Trophoblast cell (in vitro differentiated cells and primary cell): ENCODE measurements at regions not wholly inside any gene's neighbourhood (a gene's known extent, or its start where the extent isn't known, plus 50 kb on each side); places are given as distances from the start of the nearest gene placed in this dataset.

Experiments
- DNase-seq, 2 donors: peaks; one replicate each; pipeline ENCODE4 v3.0.0-alpha.2; 2016
- H2AFZ ChIP-seq: 2 replicates; pipeline ENCODE4 v1.6.1; 2013; ENCODE audit warnings: low read length, moderate library complexity, mild to moderate bottlenecking; ENCODE audit not compliant: insufficient read depth, poor library complexity
- H2AK5ac ChIP-seq: 2 replicates; pipeline ENCODE4 v1.6.1; 2013; ENCODE audit warnings: mild to moderate bottlenecking, low read length
- H2BK120ac ChIP-seq: 2 replicates; pipeline ENCODE4 v1.6.1; 2013; ENCODE audit warnings: low read length, mild to moderate bottlenecking, moderate library complexity; ENCODE audit not compliant: insufficient read depth, poor library complexity
- H2BK12ac ChIP-seq: 2 replicates; pipeline ENCODE4 v1.6.1; 2013; ENCODE audit warnings: mild to moderate bottlenecking, low read length, moderate library complexity
- H2BK5ac ChIP-seq: 2 replicates; pipeline ENCODE4 v1.6.1; 2013; ENCODE audit warnings: low read length, low read depth, moderate library complexity, mild to moderate bottlenecking; ENCODE audit not compliant: poor library complexity
- H3K14ac ChIP-seq: 2 replicates; pipeline ENCODE4 v1.6.1; 2013; ENCODE audit warnings: mild to moderate bottlenecking, low read length
- H3K18ac ChIP-seq: 2 replicates; pipeline ENCODE4 v1.6.1; 2013; ENCODE audit warnings: mild to moderate bottlenecking, low read length
- H3K23ac ChIP-seq: 2 replicates; pipeline ENCODE4 v1.6.1; 2013; ENCODE audit warnings: low read length
- H3K27ac ChIP-seq: 2 replicates; pipeline ENCODE4 v1.5.1; 2013; ENCODE audit warnings: low read depth, mild to moderate bottlenecking, inconsistent platforms, low read length, moderate library complexity
- H3K27me3 ChIP-seq: 2 replicates; pipeline ENCODE4 v1.6.1; 2013; ENCODE audit warnings: inconsistent platforms, mild to moderate bottlenecking, low read length, moderate library complexity; ENCODE audit not compliant: insufficient read depth
- H3K36me3 ChIP-seq, 2 experiments: 1 replicate in 1 of 2; 2 replicates in 1 of 2; pipeline ENCODE4 v1.6.1; 2013; ENCODE audit warnings: low read length in 2 of 2, mild to moderate bottlenecking in 2 of 2, moderate library complexity in 1 of 2; ENCODE audit not compliant: insufficient read depth in 2 of 2, control insufficient read depth in 1 of 2
- H3K4ac ChIP-seq: 2 replicates; pipeline ENCODE4 v1.6.1; 2013; ENCODE audit warnings: low read depth, mild to moderate bottlenecking, low read length, moderate library complexity
- H3K4me1 ChIP-seq, 2 experiments: 1 replicate in 1 of 2; 2 replicates in 1 of 2; pipeline ENCODE4 v1.6.1; 2013; ENCODE audit warnings: low read length in 2 of 2, mild to moderate bottlenecking in 2 of 2, moderate library complexity in 1 of 2; ENCODE audit not compliant: insufficient read depth in 2 of 2, control insufficient read depth in 1 of 2
- H3K4me2 ChIP-seq: 2 replicates; pipeline ENCODE4 v1.6.1; 2013; ENCODE audit warnings: inconsistent platforms, mild to moderate bottlenecking, low read length, moderate library complexity
- H3K4me3 ChIP-seq: 2 replicates; pipeline ENCODE4 v1.5.1; 2013; ENCODE audit warnings: mild to moderate bottlenecking, low read depth, low read length, inconsistent platforms
- H3K79me1 ChIP-seq: one replicate; pipeline ENCODE4 v1.6.1; 2013; ENCODE audit warnings: low read length
- H3K79me2 ChIP-seq: 2 replicates; pipeline ENCODE4 v1.6.1; 2013; ENCODE audit warnings: low read length, mild to moderate bottlenecking; ENCODE audit not compliant: control insufficient read depth, insufficient read depth, poor library complexity
- H3K9ac ChIP-seq: 2 replicates; pipeline ENCODE4 v1.6.1; 2013; ENCODE audit warnings: mild to moderate bottlenecking, low read length
- H3K9me3 ChIP-seq: 2 replicates; pipeline ENCODE4 v1.6.1; 2013; ENCODE audit warnings: low read depth, mild to moderate bottlenecking, control low read depth, inconsistent platforms, low read length; ENCODE audit not compliant: insufficient read depth
- H4K12ac ChIP-seq: 2 replicates; pipeline ENCODE4 v1.6.1; 2013; ENCODE audit warnings: low read depth, mild to moderate bottlenecking, low read length, moderate library complexity
- H4K8ac ChIP-seq: 2 replicates; pipeline ENCODE4 v1.6.1; 2013; ENCODE audit warnings: low read depth, mild to moderate bottlenecking, low read length, moderate library complexity
- H4K91ac ChIP-seq: one replicate; pipeline ENCODE4 v1.6.1; 2013; ENCODE audit warnings: low read depth, mild to moderate bottlenecking, low read length, moderate library complexity
- WGBS: extraction: QIAGEN DNeasy Blood & Tissue Kit; methylation state at CpG from one replicate; pipeline ENCODE4 v1.1.7; 2013; ENCODE audit warnings: missing lambda C conversion rate; ENCODE audit not compliant: insufficient read length, insufficient coverage; ENCODE audit errors: extremely low coverage; 5-methylcytosine and 5-hydroxymethylcytosine counted together

DNA sequence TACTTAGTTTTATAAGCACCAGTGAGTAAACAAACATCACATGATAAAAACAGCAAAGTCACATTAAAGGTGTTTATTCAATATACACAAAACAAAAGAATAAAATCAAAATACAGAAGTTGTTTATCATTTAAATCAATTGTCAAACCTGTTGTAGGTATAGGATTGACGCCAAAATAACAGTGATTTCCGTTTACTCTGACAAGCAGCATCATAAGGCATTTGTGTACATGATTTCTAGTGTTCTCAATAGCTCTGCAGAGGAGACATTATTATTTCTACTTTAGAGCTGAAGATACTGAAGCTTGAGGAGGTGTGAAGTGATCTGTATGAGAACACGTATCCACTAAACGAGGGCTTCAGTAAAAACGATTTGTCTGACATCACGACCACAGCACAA, 171.9 kb downstream of the CCDC59 start:
- H3K79me1 ChIP-seq, result no peaks in the 10 kb centered on the region
- no peak overlapping the region for H2AFZ ChIP-seq
- H2AK5ac ChIP-seq, result no peak overlapping the region
- no peaks in the 10 kb centered on the region for H3K36me3 ChIP-seq
- no peak overlapping the region for H3K9ac ChIP-seq
- H3K27me3 ChIP-seq, result no peaks in the 10 kb centered on the region
- no peak overlapping the region for H3K27ac ChIP-seq
- no peak overlapping the region for H3K4me3 ChIP-seq
- no peak for DNase-seq
- no peak overlapping the region for H2BK12ac ChIP-seq
- H3K23ac ChIP-seq, result no peak overlapping the region
- H4K91ac ChIP-seq, result no peak overlapping the region
- no peak overlapping the region for H3K4me2 ChIP-seq
- H3K14ac ChIP-seq, result no peak overlapping the region
- H3K79me2 ChIP-seq, result no peaks in the 10 kb centered on the region
- no peak overlapping the region for H4K8ac ChIP-seq
- no CpG with 5 or more reads among the region's 6 CpGs for WGBS
- no peak overlapping the region for H4K12ac ChIP-seq
- no peaks in the 10 kb centered on the region for H3K4me1 ChIP-seq
- H2BK5ac ChIP-seq, result no peak overlapping the region
- no peak overlapping the region for H3K4ac ChIP-seq
- H3K18ac ChIP-seq, result no peak overlapping the region
- no peaks in the 10 kb centered on the region for H3K9me3 ChIP-seq
- no peak overlapping the region for H2BK120ac ChIP-seq

DNA sequence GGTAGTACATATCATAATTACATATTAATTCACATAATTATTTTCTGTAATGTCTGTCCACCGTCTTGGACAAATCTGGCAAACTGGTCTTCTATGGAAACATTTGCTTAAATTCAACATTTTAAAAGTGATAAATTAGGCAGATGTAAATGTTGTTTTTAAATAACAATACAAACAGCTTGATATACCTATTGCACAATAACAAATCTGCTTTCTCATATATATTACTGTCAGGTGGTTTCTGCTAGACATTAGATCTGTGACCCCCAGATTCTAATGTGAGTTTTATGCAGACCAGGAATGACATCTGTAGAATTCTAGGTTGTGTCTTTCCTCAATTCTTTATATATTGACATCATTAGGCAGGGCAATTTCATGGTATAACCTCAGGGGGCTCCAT, 173.3 kb downstream of the CCDC59 start:
- Histone ChIP-seq H3K4me2 (no peak overlapping the region), H4K12ac (no peak overlapping the region), H3K79me1 (no peaks in the 10 kb centered on the region), H2AFZ (no peak overlapping the region), H3K9ac (no peak overlapping the region), H3K4ac (no peak overlapping the region), H3K36me3 (no peaks in the 10 kb centered on the region), H4K8ac (no peak overlapping the region), H3K23ac (no peak overlapping the region), H3K27me3 (no peaks in the 10 kb centered on the region), H4K91ac (no peak overlapping the region), H2AK5ac (no peak overlapping the region), H3K9me3 (no peaks in the 10 kb centered on the region), H2BK5ac (no peak overlapping the region), H3K27ac (no peak overlapping the region), H2BK12ac (no peak overlapping the region), H2BK120ac (no peak overlapping the region), H3K4me1 (no peaks in the 10 kb centered on the region), H3K4me3 (no peak overlapping the region), H3K79me2 (no peaks in the 10 kb centered on the region), H3K18ac (no peak overlapping the region), H3K14ac (no peak overlapping the region)
- no peak for DNase-seq
- WGBS, result no CpG with 5 or more reads among the region's 1 CpG

DNA sequence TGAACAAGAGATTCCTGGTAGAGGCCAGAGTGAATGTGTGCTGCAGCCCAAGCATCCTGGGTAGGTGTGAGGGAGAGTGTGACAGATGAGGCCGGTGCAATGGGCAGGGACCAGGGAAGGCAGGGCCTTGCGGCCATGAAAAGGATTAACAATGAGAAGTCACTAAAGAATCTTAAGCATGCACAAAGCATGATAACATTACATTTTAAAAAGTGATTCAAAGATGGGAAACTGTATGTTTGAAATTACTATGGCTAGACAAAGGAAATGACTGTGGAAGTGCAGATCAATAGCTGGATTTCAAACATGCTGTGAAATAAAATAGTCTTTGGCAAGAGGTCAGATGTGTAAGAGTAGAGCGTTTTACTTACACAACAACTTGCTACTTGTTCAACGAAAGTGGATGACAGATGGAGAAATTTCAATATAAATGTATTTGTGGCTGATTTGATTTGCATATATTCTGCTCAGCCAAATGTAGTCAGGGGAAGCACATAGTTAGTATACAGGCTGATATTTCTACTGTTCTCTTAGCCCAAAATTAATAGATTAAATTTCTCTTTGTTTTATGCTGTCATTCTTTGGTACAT, 175.5 kb downstream of the CCDC59 start:
- no peak overlapping the region for H4K12ac ChIP-seq
- no peak overlapping the region for H3K27ac ChIP-seq
- H3K27me3 ChIP-seq, result no peaks in the 10 kb centered on the region
- H3K79me2 ChIP-seq, result no peaks in the 10 kb centered on the region
- no peak overlapping the region for H3K4ac ChIP-seq
- no peak overlapping the region for H3K14ac ChIP-seq
- H3K9ac ChIP-seq, result no peak overlapping the region
- no peak overlapping the region for H2AK5ac ChIP-seq
- no peak overlapping the region for H2BK12ac ChIP-seq
- H2BK120ac ChIP-seq, result no peak overlapping the region
- no peak overlapping the region for H3K4me3 ChIP-seq
- no peak overlapping the region for H2BK5ac ChIP-seq
- no peak overlapping the region for H2AFZ ChIP-seq
- no peak overlapping the region for H3K18ac ChIP-seq
- H3K4me1 ChIP-seq, result no peaks in the 10 kb centered on the region
- H3K4me2 ChIP-seq, result no peak overlapping the region
- no peak overlapping the region for H4K91ac ChIP-seq
- H3K9me3 ChIP-seq, result no peaks in the 10 kb centered on the region
- no peak overlapping the region for H4K8ac ChIP-seq
- no peaks in the 10 kb centered on the region for H3K79me1 ChIP-seq
- H3K23ac ChIP-seq, result no peak overlapping the region
- H3K36me3 ChIP-seq, result no peaks in the 10 kb centered on the region
- no peak for DNase-seq
- no CpG with 5 or more reads among the region's 4 CpGs for WGBS

DNA sequence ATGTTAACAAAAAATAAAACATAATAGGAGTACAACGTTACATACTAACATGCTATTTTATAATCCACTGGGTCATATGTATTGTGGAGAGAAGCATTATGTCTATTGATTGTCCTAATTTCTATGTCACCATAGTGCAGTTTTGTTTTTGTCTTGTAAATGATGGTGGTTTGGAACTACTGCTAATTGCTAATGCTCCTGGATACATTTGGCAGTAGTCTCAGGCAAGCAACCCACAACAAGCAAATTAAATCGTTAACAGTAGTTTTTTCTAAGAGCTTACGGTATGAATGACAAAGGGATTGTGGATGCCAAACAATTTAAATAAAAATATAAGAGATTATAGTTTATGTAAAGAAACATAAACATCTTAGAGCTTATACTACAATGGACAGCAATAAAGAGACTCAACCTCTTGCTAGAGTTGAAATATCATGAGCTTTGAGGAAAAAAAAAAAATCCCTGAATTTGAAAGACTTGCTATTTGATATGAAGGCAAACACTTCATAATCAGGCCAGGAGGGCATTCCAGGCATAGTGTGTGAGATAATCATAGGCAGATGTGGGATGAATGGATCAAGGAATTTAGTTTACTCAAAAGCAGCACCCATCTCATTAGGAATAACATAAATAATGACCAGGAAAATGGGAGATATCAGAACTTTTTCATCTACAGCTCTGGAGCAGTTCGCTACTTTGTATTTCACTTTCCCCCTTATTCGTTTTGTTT, 181.3 kb downstream of the CCDC59 start:
- Histone ChIP-seq H3K23ac (no peak overlapping the region), H2BK120ac (no peak overlapping the region), H3K36me3 (no peaks in the 10 kb centered on the region), H3K18ac (no peak overlapping the region), H3K27me3 (no peaks in the 10 kb centered on the region), H2BK5ac (no peak overlapping the region), H3K9ac (no peak overlapping the region), H3K4me1 (no peaks in the 10 kb centered on the region), H3K79me1 (no peaks in the 10 kb centered on the region), H4K91ac (no peak overlapping the region), H3K4me2 (no peak overlapping the region), H2BK12ac (no peak overlapping the region), H3K79me2 (no peaks in the 10 kb centered on the region), H4K12ac (no peak overlapping the region), H2AK5ac (no peak overlapping the region), H4K8ac (no peak overlapping the region), H2AFZ (no peak overlapping the region), H3K27ac (no peak overlapping the region), H3K4ac (no peak overlapping the region), H3K9me3 (no peaks in the 10 kb centered on the region), H3K4me3 (no peak overlapping the region), H3K14ac (no peak overlapping the region)
- WGBS, result no CpG with 5 or more reads among the region's 5 CpGs
- peak in 1 of 2 donors; percentile 1 for DNase-seq
